SK-N-MC (cell line): ENCODE measurements at regions not wholly inside any gene's neighbourhood (a gene's known extent, or its start where the extent isn't known, plus 50 kb on each side); places are given as distances from the start of the nearest gene placed in this dataset.

Experiments
- EZH2 ChIP-seq: fragments of 200-600 bp; sonication (generic); IDR thresholded peaks from one replicate; pipeline ENCODE4 v1.6.1; 2017; ENCODE audit warnings: antibody characterized with exemption
- FOXP2 ChIP-seq: optimal IDR thresholded peaks from 2 replicates; pipeline ENCODE3; 2011; ENCODE audit warnings: mild to moderate bottlenecking, moderate library complexity; ENCODE audit not compliant: insufficient read depth; ENCODE audit errors: extremely low read length, control extremely low read depth
- POLR2AphosphoS5 ChIP-seq: IDR thresholded peaks from 2 replicates; pipeline ENCODE4 v1.6.1; 2012; ENCODE audit warnings: mild to moderate bottlenecking, low read depth, low read length, borderline replicate concordance

GRCh38 chr2:106294182-106294581, 100.1 kb upstream of the UXS1 start:
- no peak for TF ChIP-seq POLR2AphosphoS5
- TF ChIP-seq EZH2, result no peak
- no peak for TF ChIP-seq FOXP2
